Right lobe of liver (tissue), 4 donors: ENCODE measurements at regions not wholly inside any gene's neighbourhood (a gene's known extent, or its start where the extent isn't known, plus 50 kb on each side); places are given as distances from the start of the nearest gene placed in this dataset.

Source experiments
- CTCF ChIP-seq, 4 donors: fragments of 200-600 bp in 3 of 4; fragments of 450-650 bp in 1 of 4; IDR thresholded peaks; one replicate each; pipeline versions ENCODE4 v1.5.1 to v1.8.0; 2016 to 2022; ENCODE audit warnings: antibody characterized with exemption in 4 of 4, mild to moderate bottlenecking in 2 of 4
- POLR2A ChIP-seq: fragments of 450-650 bp; IDR thresholded peaks from one replicate; pipeline ENCODE4 v1.6.1; 2017; ENCODE audit warnings: antibody characterized with exemption, mild to moderate bottlenecking
- donor health status: DM: no; HTN: no; CAD: no.
- donor health status: DM: no; HTN: no; CAD: no.
- donor health status: DM: no; HTN: yes; CAD: no.

- no peak for TF ChIP-seq CTCF (IDR thresholded peaks at IDR 0.05)
- no peak for TF ChIP-seq POLR2A
Measured at GRCh38 chr1:38208716-38209632, 162.4 kb upstream of the POU3F1 start.
